Mucosa of stomach (tissue), 1 donor: ENCODE measurements at regions not wholly inside any gene's neighbourhood (a gene's known extent, or its start where the extent isn't known, plus 50 kb on each side); places are given as distances from the start of the nearest gene placed in this dataset.
"Not testable (repeated sequence)": the region's sequence is repeated elsewhere in the genome, so short reads cannot be mapped to it uniquely, and the experiment has no call there.

Source experiments
- H3K27me3 ChIP-seq: one replicate; pipeline ENCODE4 v1.7.0; 2013; ENCODE audit warnings: mild to moderate bottlenecking, low read length; ENCODE audit not compliant: control insufficient read depth, insufficient read depth
- H3K36me3 ChIP-seq: one replicate; pipeline ENCODE4 v1.7.0; 2013; ENCODE audit warnings: low read length; ENCODE audit not compliant: control insufficient read depth, insufficient read depth
- H3K4me1 ChIP-seq: one replicate; pipeline ENCODE4 v1.7.0; 2013; ENCODE audit warnings: mild to moderate bottlenecking, low read length; ENCODE audit not compliant: control insufficient read depth, insufficient read depth
- H3K4me3 ChIP-seq: one replicate; pipeline ENCODE4 v1.7.0; 2013; ENCODE audit warnings: low read length
- H3K9ac ChIP-seq: one replicate; pipeline ENCODE4 v1.7.0; 2013; ENCODE audit warnings: mild to moderate bottlenecking, low read length, moderate library complexity
- H3K9me3 ChIP-seq: one replicate; pipeline ENCODE4 v1.7.0; 2013; ENCODE audit warnings: mild to moderate bottlenecking, low read length, moderate library complexity; ENCODE audit not compliant: control insufficient read depth
- donor health status: Pancreatic carcinoma.

DNA sequence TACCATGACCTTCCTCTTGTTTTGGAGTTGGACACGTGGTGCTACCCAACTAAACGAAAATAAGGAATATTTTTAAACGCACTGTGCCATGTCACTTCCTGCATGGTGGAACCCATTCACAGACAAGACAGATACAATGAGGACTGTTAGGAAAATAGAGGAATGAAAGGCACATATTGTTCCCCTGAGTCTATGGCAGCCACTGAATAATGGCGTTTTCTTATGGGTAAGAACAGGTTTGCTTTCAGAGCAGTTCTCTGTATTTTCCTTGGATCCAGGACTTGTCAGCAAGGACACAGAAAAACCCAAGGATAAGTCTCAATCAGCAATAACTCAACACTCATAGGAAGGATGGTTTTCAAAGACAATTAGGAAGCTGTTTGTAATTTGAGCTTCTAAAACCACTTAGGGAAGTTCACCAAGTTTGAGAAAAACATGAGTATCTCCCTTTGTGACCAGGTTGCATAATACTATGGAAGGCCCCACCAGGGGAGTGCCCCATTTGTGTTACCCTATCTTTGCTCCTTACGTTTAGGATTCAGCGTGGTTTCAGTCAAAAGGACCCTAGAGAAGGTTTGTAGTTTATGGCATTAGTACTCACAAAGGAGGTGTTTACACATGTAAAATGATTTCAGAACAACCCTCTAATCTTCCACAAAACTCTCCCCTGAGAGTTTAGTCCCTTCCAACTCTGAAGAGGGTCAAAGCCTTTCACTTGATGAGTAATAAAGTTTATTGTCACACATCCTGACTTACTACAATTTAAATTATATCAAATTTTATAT lies 487.2 kb upstream of the ATP11B start:
- H3K27me3 ChIP-seq = no peaks in the 10 kb centered on the region
- H3K9ac ChIP-seq = no peak overlapping the region

DNA sequence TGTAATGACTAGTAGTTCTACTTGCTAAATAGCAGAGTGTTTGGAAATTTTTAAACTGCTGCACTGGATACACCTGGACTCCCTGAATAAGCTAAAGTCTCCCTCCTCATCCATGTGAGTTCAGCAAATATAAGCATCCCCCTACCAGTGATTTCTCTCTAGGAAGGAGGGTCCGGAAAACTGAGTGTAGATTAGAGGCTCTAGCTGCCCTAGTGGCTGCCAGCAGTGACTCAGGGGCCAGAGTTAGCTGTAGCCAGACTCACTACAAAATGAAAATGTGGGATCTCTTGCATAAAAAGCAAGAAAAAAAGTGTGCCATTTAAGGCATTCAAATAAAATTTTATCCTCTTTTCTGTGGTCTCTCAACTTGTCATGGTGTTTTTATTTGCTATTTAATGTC lies 485.0 kb upstream of the ATP11B start:
- H3K9ac ChIP-seq = no peak overlapping the region
- H3K27me3 ChIP-seq = no peaks in the 10 kb centered on the region
- H3K9me3 ChIP-seq = no peaks in the 10 kb centered on the region
- no peak overlapping the region for H3K4me3 ChIP-seq
- H3K4me1 ChIP-seq = peaks cover 6% of the 10 kb centered on the region
- no peaks in the 10 kb centered on the region for H3K36me3 ChIP-seq

More for the DNA sequence above, 487.2 kb upstream of the ATP11B start:
- Histone ChIP-seq H3K4me1 (peaks cover 6% of the 10 kb centered on the region), H3K4me3 (no peak overlapping the region), H3K36me3 (no peaks in the 10 kb centered on the region), H3K9me3 (no peaks in the 10 kb centered on the region)

GRCh38 chr3:182309120-182309519 lies 484.2 kb upstream of the ATP11B start:
- H3K4me1 ChIP-seq = peaks cover 6% of the 10 kb centered on the region
- H3K9me3 ChIP-seq = no peaks in the 10 kb centered on the region
- H3K27me3 ChIP-seq = no peaks in the 10 kb centered on the region
- H3K36me3 ChIP-seq = no peaks in the 10 kb centered on the region
- H3K9ac ChIP-seq = no peak overlapping the region
- H3K4me3 ChIP-seq = no peak overlapping the region

DNA sequence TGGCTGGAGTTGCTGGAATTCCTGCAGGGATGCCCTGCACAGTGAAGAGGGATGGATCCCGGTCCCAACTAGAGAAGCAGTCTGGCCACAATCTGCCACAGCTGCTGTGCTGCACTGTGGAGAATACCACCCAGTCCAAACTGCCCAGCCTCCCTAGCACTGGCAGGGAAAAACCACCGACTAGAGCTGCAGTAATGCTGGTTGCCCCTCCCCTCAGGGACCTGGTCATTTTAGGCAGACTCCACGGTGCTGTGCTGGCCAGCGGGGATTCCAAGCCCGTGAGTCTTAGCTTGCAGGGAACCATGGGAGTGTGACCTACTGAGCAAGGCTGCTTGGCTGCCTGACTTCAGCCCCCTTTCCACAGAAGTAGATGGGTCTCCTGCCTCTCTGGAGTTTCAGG lies 478.0 kb upstream of the ATP11B start:
- Histone ChIP-seq H3K4me3 (no peak overlapping the region), H3K9me3 (no peaks in the 10 kb centered on the region), H3K27me3 (no peaks in the 10 kb centered on the region), H3K9ac (no peak overlapping the region), H3K36me3 (no peaks in the 10 kb centered on the region), H3K4me1 (no peaks in the 10 kb centered on the region)

GRCh38 chr3:182323126-182323700 lies 470.1 kb upstream of the ATP11B start:
- Histone ChIP-seq H3K9ac (no peak overlapping the region), H3K4me1 (no peaks in the 10 kb centered on the region), H3K27me3 (no peaks in the 10 kb centered on the region), H3K4me3 (no peak overlapping the region), H3K36me3 (no peaks in the 10 kb centered on the region), H3K9me3 (no peaks in the 10 kb centered on the region)

GRCh38 chr3:182323898-182324297 lies 469.4 kb upstream of the ATP11B start:
- H3K4me3 ChIP-seq = no peak overlapping the region
- no peaks in the 10 kb centered on the region for H3K4me1 ChIP-seq
- no peaks in the 10 kb centered on the region for H3K9me3 ChIP-seq
- H3K36me3 ChIP-seq = no peaks in the 10 kb centered on the region
- H3K27me3 ChIP-seq = no peaks in the 10 kb centered on the region
- no peak overlapping the region for H3K9ac ChIP-seq

DNA sequence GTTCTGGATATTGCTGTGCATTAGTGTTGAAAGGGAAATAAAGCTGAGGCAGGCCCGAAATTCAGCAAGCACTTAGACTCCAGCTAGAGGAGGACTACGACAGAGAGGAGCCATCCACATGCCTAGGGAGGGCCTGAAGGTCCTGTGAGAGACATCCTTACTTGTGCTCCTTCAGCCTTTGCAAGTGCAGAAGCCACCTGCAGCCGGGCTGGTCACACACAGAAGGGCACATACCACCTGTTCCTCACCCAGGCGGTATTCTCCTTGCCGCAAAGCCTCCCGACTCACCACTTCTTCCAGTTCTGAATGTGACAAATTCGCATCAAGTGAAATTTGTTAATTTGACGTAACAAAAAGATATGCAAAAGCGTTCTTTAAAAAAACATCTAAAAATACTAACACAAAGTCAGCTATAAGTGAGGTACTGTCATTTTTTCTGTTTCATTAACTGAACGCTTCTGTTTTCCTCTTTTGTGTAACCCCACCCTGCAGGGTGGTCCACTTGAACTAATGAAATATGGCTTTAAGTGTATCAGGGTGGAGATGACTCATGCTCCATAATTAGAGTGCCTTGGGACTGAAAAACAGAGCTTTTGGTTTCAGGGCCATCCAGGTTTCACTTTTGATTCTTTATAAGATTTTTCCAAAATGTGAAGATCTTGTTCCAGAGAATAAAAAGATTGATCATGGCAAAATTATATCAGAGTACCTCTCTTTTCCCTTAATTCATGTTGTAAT lies 467.9 kb upstream of the ATP11B start:
- Histone ChIP-seq H3K9ac (no peak overlapping the region), H3K9me3 (no peaks in the 10 kb centered on the region), H3K36me3 (no peaks in the 10 kb centered on the region), H3K27me3 (no peaks in the 10 kb centered on the region), H3K4me1 (no peaks in the 10 kb centered on the region), H3K4me3 (no peak overlapping the region)

DNA sequence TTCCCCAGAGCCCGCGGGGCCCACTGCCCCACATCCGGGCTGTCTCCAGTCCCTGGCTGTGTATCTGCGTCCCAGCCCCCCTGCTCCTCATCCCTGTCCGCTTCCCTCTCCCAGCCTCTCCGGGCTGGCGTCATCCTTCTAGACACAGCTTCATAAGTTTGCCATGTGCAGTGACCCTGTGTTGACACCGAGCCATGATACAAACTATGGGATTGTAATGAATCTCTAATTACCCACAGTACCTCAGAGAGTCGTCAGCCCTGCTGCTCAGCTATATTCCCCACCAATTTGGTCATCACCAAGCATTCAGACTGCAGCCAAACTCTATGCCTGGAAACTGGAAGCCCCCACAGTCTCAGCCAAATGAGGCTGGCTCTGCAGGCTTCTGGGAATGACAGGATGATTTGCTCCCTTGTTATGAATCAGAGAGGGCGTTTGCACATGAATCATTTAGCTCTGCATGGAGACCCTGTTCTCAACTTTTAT lies 466.1 kb upstream of the ATP11B start:
- no peak overlapping the region for H3K4me3 ChIP-seq

DNA sequence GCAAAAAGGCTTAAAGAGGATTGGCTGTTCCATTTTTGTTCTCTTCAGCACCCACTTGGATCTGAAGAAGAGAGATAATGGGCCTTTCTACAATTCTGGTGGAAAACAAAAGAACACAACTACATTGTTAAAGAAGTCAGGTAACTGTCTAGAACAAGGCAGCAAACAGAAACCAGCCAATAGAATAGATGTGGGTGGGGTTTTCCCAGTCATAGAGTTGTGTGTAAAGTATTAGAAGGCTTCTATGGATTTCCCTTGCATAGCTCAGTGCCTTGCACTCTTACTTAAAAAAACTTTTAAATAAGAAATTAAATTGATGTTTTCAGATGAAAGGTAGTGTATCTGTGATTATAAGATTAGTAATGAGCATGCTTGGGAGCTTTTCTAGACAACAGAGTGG lies 462.7 kb upstream of the ATP11B start:
- H3K9me3 ChIP-seq = no peaks in the 10 kb centered on the region
- H3K36me3 ChIP-seq = no peaks in the 10 kb centered on the region
- no peak overlapping the region for H3K9ac ChIP-seq
- H3K4me1 ChIP-seq = no peaks in the 10 kb centered on the region
- H3K27me3 ChIP-seq = no peaks in the 10 kb centered on the region
- no peak overlapping the region for H3K4me3 ChIP-seq

More for the DNA sequence above, 466.1 kb upstream of the ATP11B start:
- Histone ChIP-seq H3K4me1 (no peaks in the 10 kb centered on the region), H3K9me3 (no peaks in the 10 kb centered on the region), H3K9ac (no peak overlapping the region), H3K27me3 (no peaks in the 10 kb centered on the region), H3K36me3 (no peaks in the 10 kb centered on the region)

DNA sequence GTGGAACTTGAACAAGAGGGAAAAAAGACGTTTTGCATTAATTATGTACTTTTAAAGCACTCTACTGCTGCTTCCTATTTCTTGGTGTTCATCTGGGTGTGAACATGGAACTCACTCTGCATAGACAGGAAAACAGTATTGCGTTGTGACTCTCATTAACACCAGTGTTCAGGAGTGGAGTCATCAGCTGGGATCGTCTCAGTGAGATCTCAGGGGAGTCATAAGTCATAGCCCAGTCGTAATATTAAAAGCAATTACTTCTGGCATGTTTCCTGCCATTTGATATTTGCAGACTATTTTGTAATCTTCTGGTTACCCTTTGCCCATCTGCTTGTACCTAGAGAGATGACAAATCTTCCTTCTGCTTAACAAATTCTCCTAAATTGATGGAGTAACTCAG lies 462.0 kb upstream of the ATP11B start:
- no peaks in the 10 kb centered on the region for H3K27me3 ChIP-seq
- H3K4me1 ChIP-seq = no peaks in the 10 kb centered on the region
- H3K36me3 ChIP-seq = no peaks in the 10 kb centered on the region
- H3K9me3 ChIP-seq = no peaks in the 10 kb centered on the region
- H3K9ac ChIP-seq = no peak overlapping the region
- H3K4me3 ChIP-seq = no peak overlapping the region

DNA sequence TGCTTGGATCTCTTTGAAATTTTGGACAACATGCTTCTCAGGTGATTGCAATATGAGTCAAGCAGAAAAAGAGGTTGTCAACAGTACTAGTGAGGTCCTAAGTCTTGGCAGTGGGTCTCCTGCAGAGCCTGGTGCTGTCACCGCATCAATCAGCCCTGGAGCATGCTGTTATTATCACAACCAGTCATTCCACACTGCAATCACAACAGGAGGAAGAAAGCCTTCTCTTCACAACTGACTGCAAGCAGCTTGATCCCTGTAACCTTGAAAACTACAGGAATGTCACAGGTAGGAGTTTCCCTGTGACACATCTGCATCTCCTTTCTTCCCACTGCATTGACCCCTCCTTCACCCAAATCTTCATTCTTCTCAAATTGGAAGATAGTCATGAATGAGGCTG lies 451.1 kb upstream of the ATP11B start:
- Histone ChIP-seq H3K9me3 (no peaks in the 10 kb centered on the region), H3K4me1 (no peaks in the 10 kb centered on the region), H3K9ac (no peak overlapping the region), H3K4me3 (no peak overlapping the region), H3K36me3 (no peaks in the 10 kb centered on the region), H3K27me3 (no peaks in the 10 kb centered on the region)

DNA sequence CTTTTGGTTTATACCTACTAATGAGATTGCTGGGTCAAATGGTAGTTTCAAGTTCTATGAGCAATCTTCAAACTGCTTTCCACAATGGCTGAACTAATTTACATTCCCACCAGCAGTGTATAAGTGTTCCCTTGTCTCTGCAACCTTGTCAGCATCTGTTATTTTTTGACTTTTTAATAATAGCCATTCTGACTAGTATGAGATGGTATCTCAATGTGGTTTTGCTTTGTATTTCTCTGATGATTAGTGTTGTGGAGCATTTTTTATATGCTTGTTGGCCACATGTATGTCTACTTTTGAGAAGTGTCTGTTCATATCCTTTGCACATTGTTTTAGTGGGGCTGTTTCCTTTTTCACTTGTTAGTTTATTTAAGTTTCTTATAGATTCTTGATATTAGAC lies 449.3 kb upstream of the ATP11B start:
- not testable (repeated sequence) for H3K36me3 ChIP-seq, H3K4me1 ChIP-seq, H3K9ac ChIP-seq, H3K27me3 ChIP-seq, H3K4me3 ChIP-seq, H3K9me3 ChIP-seq
